Gastroesophageal sphincter (tissue), 3 donors: ENCODE measurements at regions not wholly inside any gene's neighbourhood (a gene's known extent, or its start where the extent isn't known, plus 50 kb on each side); places are given as distances from the start of the nearest gene placed in this dataset.

ENCODE experiments used
- EP300 ChIP-seq: sonication (generic); formaldehyde crosslinking; IDR thresholded peaks from one replicate; pipeline ENCODE4 v1.6.1; 2017; ENCODE audit warnings: antibody characterized with exemption, mild to moderate bottlenecking
- POLR2A ChIP-seq, 2 donors: fragments of 450-650 bp; IDR thresholded peaks; one replicate each; pipeline ENCODE4 v1.6.1; 2017; ENCODE audit warnings: antibody characterized with exemption in 2 of 2, mild to moderate bottlenecking in 2 of 2, moderate library complexity in 1 of 2
- POLR2AphosphoS5 ChIP-seq: sonication (generic); formaldehyde crosslinking; IDR thresholded peaks from one replicate; pipeline ENCODE4 v1.6.1; 2017; ENCODE audit warnings: antibody characterized with exemption
- TF ChIP-seq, protein P1 (sequence below), 4 experiments: fragments of 200-600 bp in 2 of 4; fragments of 450-650 bp in 2 of 4; sonication (generic) in 1 of 4; IDR thresholded peaks; one replicate each; pipeline ENCODE4 v1.5.1; 2017 to 2019; ENCODE audit warnings: antibody characterized with exemption in 4 of 4, mild to moderate bottlenecking in 2 of 4, moderate library complexity in 2 of 4

DNA sequence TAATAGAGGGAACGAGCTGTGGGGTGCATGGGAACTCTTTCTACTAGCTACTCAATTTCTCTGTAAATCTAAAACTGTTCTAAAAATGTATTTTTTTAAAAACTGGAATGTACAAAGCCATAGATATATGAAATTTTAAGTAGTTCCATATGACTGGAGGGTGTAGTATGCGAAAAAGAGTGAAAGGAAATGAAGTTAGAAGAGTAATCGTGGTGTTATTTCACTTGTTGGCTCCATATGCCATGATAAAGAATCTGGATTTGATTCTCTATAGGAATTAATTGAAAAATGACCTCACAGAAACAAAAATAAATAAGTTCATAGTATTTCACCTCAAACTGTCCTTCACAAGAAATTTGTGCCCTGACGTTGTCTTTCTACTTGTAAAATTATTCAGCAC, 500.2 kb downstream of the TENT5A start:
- TF ChIP-seq, protein P1, sequence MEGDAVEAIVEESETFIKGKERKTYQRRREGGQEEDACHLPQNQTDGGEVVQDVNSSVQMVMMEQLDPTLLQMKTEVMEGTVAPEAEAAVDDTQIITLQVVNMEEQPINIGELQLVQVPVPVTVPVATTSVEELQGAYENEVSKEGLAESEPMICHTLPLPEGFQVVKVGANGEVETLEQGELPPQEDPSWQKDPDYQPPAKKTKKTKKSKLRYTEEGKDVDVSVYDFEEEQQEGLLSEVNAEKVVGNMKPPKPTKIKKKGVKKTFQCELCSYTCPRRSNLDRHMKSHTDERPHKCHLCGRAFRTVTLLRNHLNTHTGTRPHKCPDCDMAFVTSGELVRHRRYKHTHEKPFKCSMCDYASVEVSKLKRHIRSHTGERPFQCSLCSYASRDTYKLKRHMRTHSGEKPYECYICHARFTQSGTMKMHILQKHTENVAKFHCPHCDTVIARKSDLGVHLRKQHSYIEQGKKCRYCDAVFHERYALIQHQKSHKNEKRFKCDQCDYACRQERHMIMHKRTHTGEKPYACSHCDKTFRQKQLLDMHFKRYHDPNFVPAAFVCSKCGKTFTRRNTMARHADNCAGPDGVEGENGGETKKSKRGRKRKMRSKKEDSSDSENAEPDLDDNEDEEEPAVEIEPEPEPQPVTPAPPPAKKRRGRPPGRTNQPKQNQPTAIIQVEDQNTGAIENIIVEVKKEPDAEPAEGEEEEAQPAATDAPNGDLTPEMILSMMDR (IDR thresholded peaks at IDR 0.05): no peak
- TF ChIP-seq POLR2A (IDR thresholded peaks at IDR 0.05) (no peak), POLR2AphosphoS5 (no peak), EP300 (no peak)
